ENCODE measurements at regions not wholly inside any gene's neighbourhood (a gene's known extent, or its start where the extent isn't known, plus 50 kb on each side); places are given as distances from the start of the nearest gene placed in this dataset.

- H3K36me3 ChIP-seq (replicated peaks in 1 of 2; ENCODE audit: insufficient read depth in 1 of 2, low read depth in 2 of 2) = no peaks in the 10 kb centered on the region
- H3K27me3 ChIP-seq = no peaks in the 10 kb centered on the region
- no peaks in the 10 kb centered on the region for H3K4me1 ChIP-seq
- no peak for DNase-seq
- WGBS, 2 donors = 74 to 80% methylated on average over 4 of the region's 4 CpGs
- H3K27ac ChIP-seq = no peak overlapping the region
- H3K9me3 ChIP-seq = no peaks in the 10 kb centered on the region
- TF ChIP-seq POLR2A (IDR thresholded peaks at IDR 0.05) = no peak
- peak in 1 of 7 experiments; percentile 2 for TF ChIP-seq CTCF (IDR thresholded peaks at IDR 0.05)
- intact Hi-C loops (cut with DNase I) = no loop called here
- H3K4me3 ChIP-seq = no peak overlapping the region
- ATAC-seq = no peak
Observed at GRCh38 chr6:40124924-40125323, 190.7 kb upstream of the MOCS1 start.

GRCh38 chr6:40116832-40117231 is 182.6 kb upstream of the MOCS1 start:
- 0% methylated on average over 1 of the region's 1 CpG for WGBS, 2 donors
- intact Hi-C loops (cut with DNase I) = no loop called here
- H3K36me3 ChIP-seq (replicated peaks in 1 of 2; ENCODE audit: insufficient read depth in 1 of 2, low read depth in 2 of 2) = no peaks in the 10 kb centered on the region
- ATAC-seq (no peak), DNase-seq (no peak)
- H3K4me1 ChIP-seq = peaks cover 6% of the 10 kb centered on the region
- H3K9me3 ChIP-seq = no peaks in the 10 kb centered on the region
- H3K27ac ChIP-seq = no peak overlapping the region
- TF ChIP-seq CTCF (IDR thresholded peaks at IDR 0.05) (no peak), POLR2A (IDR thresholded peaks at IDR 0.05) (no peak)
- no peaks in the 10 kb centered on the region for H3K27me3 ChIP-seq
- H3K4me3 ChIP-seq = no peak overlapping the region

GRCh38 chr6:40112350-40112749 is 178.1 kb upstream of the MOCS1 start:
- Histone ChIP-seq H3K9me3 (no peaks in the 10 kb centered on the region), H3K36me3 (replicated peaks in 1 of 2; ENCODE audit: insufficient read depth in 1 of 2, low read depth in 2 of 2) (no peaks in the 10 kb centered on the region), H3K27ac (no peak overlapping the region), H3K27me3 (no peaks in the 10 kb centered on the region), H3K4me1 (peaks cover 8% of the 10 kb centered on the region), H3K4me3 (no peak overlapping the region)
- DNase-seq = peak in 1 of 4 donors; percentile 3
- TF ChIP-seq CTCF (IDR thresholded peaks at IDR 0.05) = peak in 2 of 7 experiments; percentile 35 to 44
- no peak for TF ChIP-seq POLR2A (IDR thresholded peaks at IDR 0.05)
- WGBS, 2 donors = 19 to 31% methylated on average over 4 of the region's 4 CpGs
- intact Hi-C loops (cut with DNase I) = no loop called here
- ATAC-seq = peak; percentile 69

GRCh38 chr6:40108736-40109135 is 174.5 kb upstream of the MOCS1 start:
- Histone ChIP-seq H3K4me1 (peaks cover 18% of the 10 kb centered on the region), H3K4me3 (no peak overlapping the region), H3K36me3 (replicated peaks in 1 of 2; ENCODE audit: insufficient read depth in 1 of 2, low read depth in 2 of 2) (no peaks in the 10 kb centered on the region), H3K27me3 (no peaks in the 10 kb centered on the region), H3K9me3 (no peaks in the 10 kb centered on the region), H3K27ac (no peak overlapping the region)
- no peak for DNase-seq
- intact Hi-C loops (cut with DNase I) = no loop called here
- TF ChIP-seq POLR2A (IDR thresholded peaks at IDR 0.05) = no peak
- ATAC-seq = no peak

GRCh38 chr6:40106840-40107239 is 172.6 kb upstream of the MOCS1 start:
- 72 to 76% methylated on average over 2 of the region's 2 CpGs for WGBS, 2 donors
- Histone ChIP-seq H3K27me3 (no peaks in the 10 kb centered on the region), H3K4me3 (no peak overlapping the region), H3K36me3 (replicated peaks in 1 of 2; ENCODE audit: insufficient read depth in 1 of 2, low read depth in 2 of 2) (no peaks in the 10 kb centered on the region), H3K4me1 (peaks cover 12% of the 10 kb centered on the region), H3K9me3 (no peaks in the 10 kb centered on the region), H3K27ac (no peak overlapping the region)
- DNase-seq (no peak), ATAC-seq (no peak)
- TF ChIP-seq POLR2A (IDR thresholded peaks at IDR 0.05) (no peak), CTCF (IDR thresholded peaks at IDR 0.05) (no peak)
- intact Hi-C loops (cut with DNase I) = no loop called here
